GM23338 (cell line): ENCODE measurements at regions not wholly inside any gene's neighbourhood (a gene's known extent, or its start where the extent isn't known, plus 50 kb on each side); places are given as distances from the start of the nearest gene placed in this dataset.

ENCODE experiments used
- ATAC-seq: fragments of 200-7000 bp; cut with Tn5 transposase; 3 replicates; pipeline ENCODE4 v1.9.1; 2020
- DNase-seq: peaks from one replicate; pipeline ENCODE4 v3.0.0-alpha.2; 2015; ENCODE audit warnings: low spot score
- H2AFZ ChIP-seq: fragments of 200-600 bp; sonication (generic); 2 replicates; pipeline ENCODE4 v1.8.0; 2016; ENCODE audit warnings: antibody characterized with exemption, mild to moderate bottlenecking, moderate library complexity
- H3F3A ChIP-seq: fragments of 200-600 bp; sonication (generic); replicated peaks from 2 replicates; pipeline ENCODE4 v1.8.0; 2017; ENCODE audit warnings: antibody characterized with exemption, mixed run types, low read depth
- H3K27ac ChIP-seq: fragments of 200-600 bp; sonication (generic); 2 replicates; pipeline ENCODE4 v1.6.1; 2016; ENCODE audit warnings: low read depth
- H3K27me3 ChIP-seq: fragments of 200-600 bp; sonication (generic); 2 replicates; pipeline ENCODE4 v1.8.0; 2016; ENCODE audit warnings: mild to moderate bottlenecking, mixed run types, moderate library complexity; ENCODE audit not compliant: insufficient read depth
- H3K36me3 ChIP-seq: fragments of 200-600 bp; sonication (generic); 2 replicates; pipeline ENCODE4 v1.8.0; 2016; ENCODE audit warnings: mild to moderate bottlenecking; ENCODE audit not compliant: insufficient read depth
- H3K4me1 ChIP-seq: fragments of 200-600 bp; sonication (generic); 2 replicates; pipeline ENCODE4 v1.8.0; 2016; ENCODE audit warnings: mild to moderate bottlenecking, moderate library complexity; ENCODE audit not compliant: insufficient read depth
- H3K4me2 ChIP-seq: fragments of 200-600 bp; sonication (generic); 2 replicates; pipeline ENCODE4 v1.7.1; 2017; ENCODE audit warnings: mixed run types
- H3K4me3 ChIP-seq: fragments of 200-600 bp; sonication (generic); 2 replicates; pipeline ENCODE4 v1.6.1; 2016; ENCODE audit warnings: mixed run types
- H3K79me2 ChIP-seq: fragments of 200-600 bp; sonication (generic); replicated peaks from 2 replicates; pipeline ENCODE4 v1.8.0; 2017; ENCODE audit warnings: mild to moderate bottlenecking; ENCODE audit not compliant: insufficient read depth
- H3K9me2 ChIP-seq: fragments of 200-600 bp; sonication (generic); 2 replicates; pipeline ENCODE4 v1.8.0; 2017; ENCODE audit not compliant: insufficient read depth
- H4K20me1 ChIP-seq: fragments of 200-600 bp; sonication (generic); replicated peaks from 2 replicates; pipeline ENCODE4 v1.8.0; 2017; ENCODE audit warnings: mild to moderate bottlenecking; ENCODE audit not compliant: insufficient read depth
- H3K27ac Mint-ChIP-seq: 2 replicates; pipeline ENCODE4 v1.8.0; 2020; ENCODE audit warnings: inconsistent platforms, mild to moderate bottlenecking, moderate library complexity, mixed read lengths
- H3K27me3 Mint-ChIP-seq: 3 replicates; pipeline ENCODE4 v1.8.0; 2022; ENCODE audit warnings: low read depth, mild to moderate bottlenecking, moderate library complexity, mixed read lengths, inconsistent platforms; ENCODE audit not compliant: insufficient read depth, poor library complexity
- H3K36me3 Mint-ChIP-seq: 3 replicates; pipeline ENCODE4 v1.8.0; 2021; ENCODE audit warnings: low read depth, mild to moderate bottlenecking, inconsistent platforms, moderate library complexity, mixed read lengths
- H3K4me1 Mint-ChIP-seq: 3 replicates; pipeline ENCODE4 v1.8.0; 2020; ENCODE audit warnings: mild to moderate bottlenecking, inconsistent platforms, mixed read lengths
- H3K4me3 Mint-ChIP-seq: 3 replicates; pipeline ENCODE4 v1.8.0; 2021; ENCODE audit warnings: moderate library complexity, mild to moderate bottlenecking, inconsistent platforms, mixed read lengths
- H3K9me3 Mint-ChIP-seq: 3 replicates; pipeline ENCODE4 v1.8.0; 2020; ENCODE audit warnings: moderate library complexity, mild to moderate bottlenecking, inconsistent platforms, mixed read lengths
- CREB1 ChIP-seq: fragments of 250-450 bp; sonication (Bioruptor Pico); IDR thresholded peaks from 2 replicates; pipeline ENCODE4 v1.5.0; 2020; ENCODE audit warnings: low read depth, mild to moderate bottlenecking, moderate library complexity
- EZH2 ChIP-seq: fragments of 200-600 bp; sonication (generic); IDR thresholded peaks from one replicate; pipeline ENCODE4 v1.8.0; 2017; ENCODE audit warnings: antibody characterized with exemption, mild to moderate bottlenecking, low read depth; ENCODE audit not compliant: unreplicated experiment
- JUNB ChIP-seq: IDR thresholded peaks from one replicate; pipeline ENCODE4 v1.6.1; 2016; ENCODE audit warnings: antibody characterized with exemption; ENCODE audit not compliant: unreplicated experiment
- NANOG ChIP-seq: IDR thresholded peaks from 2 replicates; pipeline ENCODE4 v1.6.1; 2016; ENCODE audit warnings: antibody characterized with exemption, borderline replicate concordance
- POLR2AphosphoS5 ChIP-seq: IDR thresholded peaks from 2 replicates; pipeline ENCODE4 v1.6.1; 2016; ENCODE audit warnings: antibody characterized with exemption, low read depth
- STAT1 ChIP-seq: IDR thresholded peaks from one replicate; pipeline ENCODE4 v1.6.1; 2016; ENCODE audit warnings: antibody characterized with exemption; ENCODE audit not compliant: unreplicated experiment
- ZNF114 ChIP-seq: fragments of 250-450 bp; sonication (Bioruptor Pico); IDR thresholded peaks from 2 replicates; pipeline ENCODE4 v1.5.0; 2020; ENCODE audit warnings: mild to moderate bottlenecking, moderate library complexity

DNA sequence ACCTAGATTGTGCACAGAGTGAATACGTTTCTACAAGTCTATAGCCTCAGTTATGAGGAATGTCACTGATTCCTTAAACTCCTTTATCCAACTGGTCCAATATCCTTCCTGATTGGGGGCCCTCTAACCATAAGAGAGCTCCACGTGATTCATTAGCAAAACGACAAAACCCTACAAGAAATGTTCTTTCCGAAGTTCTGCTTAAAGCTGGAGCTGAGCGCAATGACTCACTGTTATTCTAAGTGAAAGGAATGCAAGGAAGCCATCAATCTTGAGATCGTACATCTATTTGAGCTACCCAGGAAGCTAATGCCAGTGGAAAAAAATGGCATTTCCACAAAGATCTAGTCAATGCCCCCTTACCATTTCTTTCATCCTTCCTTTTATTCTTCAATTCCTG is 354.9 kb upstream of the CDH20 start:
- TF ChIP-seq POLR2AphosphoS5 (no peak), JUNB (no peak), CREB1 (CRISPR knock-in tag) (no peak), STAT1 (no peak), ZNF114 (no peak)
- Histone ChIP-seq H3F3A (no peaks in the 10 kb centered on the region), H3K27ac (no peak overlapping the region), H3K4me1 (peaks cover 9% of the 10 kb centered on the region), H3K36me3 (no peaks in the 10 kb centered on the region), H3K4me3 (no peak overlapping the region), H4K20me1 (no peaks in the 10 kb centered on the region), H3K4me2 (no peak overlapping the region), H3K79me2 (no peaks in the 10 kb centered on the region), H2AFZ (no peak overlapping the region), H3K9me2 (0 out of 2 replicates have a peak, but pooled peaks cover 6% of the 10 kb centered on the region), H3K27me3 (no peaks in the 10 kb centered on the region; the same call in 1 of the 2 replicates)
- Mint-ChIP-seq H3K27ac (no peak overlapping the region), H3K4me1 (peaks cover 12% of the 10 kb centered on the region; the same call in 2 of the 3 replicates), H3K4me3 (no peak overlapping the region), H3K9me3 (no peaks in the 10 kb centered on the region; the same call in 2 of the 3 replicates), H3K27me3 (no peaks in the 10 kb centered on the region), H3K36me3 (no peaks in the 10 kb centered on the region; the same call in 1 of the 3 replicates)
- peak; percentile 12 for DNase-seq
- ATAC-seq: no peak

- no peaks in the 10 kb centered on the region; the same call in 1 of the 2 replicates for H3K27me3 ChIP-seq
- no peaks in the 10 kb centered on the region for H3K36me3 ChIP-seq
- peak; percentile 78; the same call in 1 of the 2 replicates for TF ChIP-seq NANOG
- TF ChIP-seq ZNF114: no peak
- H3K27ac Mint-ChIP-seq: no peak overlapping the region
- H3K9me2 ChIP-seq: 0 out of 2 replicates have a peak, but pooled peaks cover 9% of the 10 kb centered on the region
- DNase-seq (peak; percentile 48), ATAC-seq (peak; percentile 88)
- H3K4me3 ChIP-seq: no peak overlapping the region
- H4K20me1 ChIP-seq: no peaks in the 10 kb centered on the region
- no peak overlapping the region for H3K4me2 ChIP-seq
- H3K27ac ChIP-seq: peak overlapping the region; percentile 0; the same call in 1 of the 2 replicates
- peaks cover 9% of the 10 kb centered on the region for H3K4me1 ChIP-seq
- peaks cover 12% of the 10 kb centered on the region; the same call in 2 of the 3 replicates for H3K4me1 Mint-ChIP-seq
- H3F3A ChIP-seq: no peaks in the 10 kb centered on the region
- H3K79me2 ChIP-seq: no peaks in the 10 kb centered on the region
- H3K9me3 Mint-ChIP-seq: peaks cover 4% of the 10 kb centered on the region; the same call in 1 of the 3 replicates
- no peak overlapping the region for H3K4me3 Mint-ChIP-seq
- H2AFZ ChIP-seq: no peak overlapping the region
- no peaks in the 10 kb centered on the region; the same call in 1 of the 3 replicates for H3K36me3 Mint-ChIP-seq
- H3K27me3 Mint-ChIP-seq: no peaks in the 10 kb centered on the region
Measured at GRCh38 chr18:60980422-60981005, 352.7 kb upstream of the CDH20 start.

DNA sequence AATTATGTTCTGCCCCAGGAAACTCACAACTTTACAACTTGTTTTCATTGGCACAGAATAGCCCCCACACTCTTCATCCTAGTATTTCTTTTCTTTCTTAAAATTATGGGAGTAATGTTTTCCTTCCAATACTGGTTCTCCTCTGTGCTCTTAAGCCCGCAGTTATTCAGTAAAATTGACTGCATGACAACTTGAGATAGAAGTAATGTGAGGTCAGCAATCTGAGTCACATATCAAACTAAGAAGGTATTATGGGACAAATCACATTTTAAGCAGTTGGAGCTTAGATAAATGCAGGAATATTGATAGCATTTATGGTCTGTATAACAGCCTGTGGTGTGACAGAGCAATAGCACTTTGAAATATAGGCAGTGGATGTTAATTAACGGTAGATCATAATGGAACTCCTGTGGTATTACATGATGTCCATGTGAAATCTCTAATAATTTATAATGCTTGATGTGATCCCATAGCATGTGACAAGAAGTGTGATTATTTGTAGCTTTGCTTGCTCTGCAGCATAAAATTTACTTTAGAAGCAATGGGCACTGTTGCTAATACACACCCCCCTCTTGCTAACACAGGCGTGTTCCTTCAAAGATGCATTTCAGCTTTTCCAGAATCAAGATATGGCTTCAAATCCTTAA is 351.4 kb upstream of the CDH20 start:
- peaks cover 12% of the 10 kb centered on the region; the same call in 1 of the 2 replicates for H3K9me2 ChIP-seq
- H3K27ac Mint-ChIP-seq: no peak overlapping the region
- H3K27me3 Mint-ChIP-seq: no peaks in the 10 kb centered on the region
- H3K4me2 ChIP-seq: no peak overlapping the region
- H3K36me3 ChIP-seq: no peaks in the 10 kb centered on the region
- DNase-seq (no peak), ATAC-seq (no peak)
- peaks cover 9% of the 10 kb centered on the region for H3K4me1 ChIP-seq
- H3K27ac ChIP-seq: no peak overlapping the region
- no peak overlapping the region for H2AFZ ChIP-seq
- peaks cover 12% of the 10 kb centered on the region; the same call in 2 of the 3 replicates for H3K4me1 Mint-ChIP-seq
- peaks cover 13% of the 10 kb centered on the region for H3K9me3 Mint-ChIP-seq
- no peak overlapping the region for H3K4me3 Mint-ChIP-seq
- no peak overlapping the region for H3K4me3 ChIP-seq
- peaks cover 7% of the 10 kb centered on the region for H3K36me3 Mint-ChIP-seq
- H4K20me1 ChIP-seq: no peaks in the 10 kb centered on the region
- no peaks in the 10 kb centered on the region; the same call in 1 of the 2 replicates for H3K27me3 ChIP-seq
- H3F3A ChIP-seq: no peaks in the 10 kb centered on the region
- H3K79me2 ChIP-seq: no peaks in the 10 kb centered on the region
- no peak for TF ChIP-seq POLR2AphosphoS5
- TF ChIP-seq EZH2: no peak
- TF ChIP-seq JUNB: no peak
- TF ChIP-seq ZNF114: no peak
